GM12891 (cell line): ENCODE measurements at regions not wholly inside any gene's neighbourhood (a gene's known extent, or its start where the extent isn't known, plus 50 kb on each side); places are given as distances from the start of the nearest gene placed in this dataset.

Experiments used
- POLR2A ChIP-seq: IDR thresholded peaks from 2 replicates; pipeline ENCODE4 v1.6.1; 2011; ENCODE audit warnings: low read depth, low read length, control low read depth
- POLR2AphosphoS5 ChIP-seq: IDR thresholded peaks from 2 replicates; pipeline ENCODE4 v1.6.1; 2011; ENCODE audit warnings: low read depth, low read length, control low read depth
- SPI1 ChIP-seq: IDR thresholded peaks from 2 replicates; pipeline ENCODE4 v1.6.1; 2011; ENCODE audit warnings: low read depth, low read length, control low read depth
- TAF1 ChIP-seq: IDR thresholded peaks from 2 replicates; pipeline ENCODE4 v1.6.1; 2011; ENCODE audit warnings: low read depth, low read length, control low read depth

- no peak for TF ChIP-seq POLR2A
- no peak for TF ChIP-seq SPI1
- no peak for TF ChIP-seq TAF1
- no peak for TF ChIP-seq POLR2AphosphoS5
Measured at GRCh38 chr1:91617285-91617765, 116.7 kb downstream of the CDC7 start.
